ENCODE measurements at regions not wholly inside any gene's neighbourhood (a gene's known extent, or its start where the extent isn't known, plus 50 kb on each side); places are given as distances from the start of the nearest gene placed in this dataset.

DNA sequence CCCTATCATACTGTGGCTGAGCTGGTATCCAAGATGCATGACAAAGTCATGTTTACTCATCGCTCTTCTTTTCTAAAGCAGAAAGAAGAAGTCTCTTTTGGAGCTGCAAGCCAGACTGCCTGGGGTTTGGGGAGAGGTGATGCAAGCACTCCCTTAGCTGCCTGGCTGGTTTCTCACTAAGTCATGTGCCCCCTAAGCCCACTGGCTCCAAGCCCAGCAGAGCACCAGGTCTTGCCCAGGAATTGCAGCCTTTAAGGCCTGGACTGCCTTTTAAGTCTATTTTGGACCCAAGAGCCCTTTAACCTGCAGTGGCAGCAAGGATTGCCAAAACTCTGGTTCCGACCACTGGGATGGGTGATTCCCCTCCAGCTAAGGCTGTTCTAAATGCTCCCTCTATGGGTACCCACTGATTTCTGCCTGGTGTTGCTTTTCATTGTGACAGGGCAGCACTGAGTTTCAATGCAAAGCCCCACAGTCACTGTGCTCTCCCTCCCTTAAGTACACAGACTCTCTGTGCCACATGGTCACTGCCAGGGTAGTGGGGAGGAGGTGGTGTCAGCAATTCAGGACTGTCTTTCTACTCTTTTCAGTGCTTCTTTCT lies 548.6 kb downstream of the TLL1 start:
- Mint-ChIP-seq H3K4me3 (no peak overlapping the region), H3K9me3 (peaks cover 5 to 14% (median 7%) of the 10 kb centered on the region in 7 donors), H3K4me1 (no peaks in the 10 kb centered on the region), H3K36me3 (no peaks in the 10 kb centered on the region), H3K27me3 (no peaks in the 10 kb centered on the region), H3K27ac (no peak overlapping the region)
- Histone ChIP-seq H3K4me3 (ENCODE audit: low read depth, low read length) (no peak overlapping the region), H3K36me3 (ENCODE audit: control insufficient read depth, insufficient read depth, low read length) (no peaks in the 10 kb centered on the region), H3K4me1 (ENCODE audit: control insufficient read depth, insufficient read depth, low read length, poor library complexity, severe bottlenecking) (no peaks in the 10 kb centered on the region), H3K27ac (ENCODE audit: insufficient read depth, low read length, poor library complexity, severe bottlenecking) (no peak overlapping the region), H3K9me3 (ENCODE audit: control insufficient read depth in 2 of 2, low read length in 2 of 2) (peaks cover 0 to 20% of the 10 kb centered on the region in 2 experiments), H3K27me3 (ENCODE audit: control insufficient read depth, insufficient read depth, low read length) (no peaks in the 10 kb centered on the region)
- DNase-seq, result no peak
- no peak for ATAC-seq (ENCODE audit: low read depth in 2 of 2)

GRCh38 chr4:166422475-166422874 lies 549.4 kb downstream of the TLL1 start:
- no peaks in the 10 kb centered on the region for H3K4me1 Mint-ChIP-seq
- peaks cover 0 to 20% of the 10 kb centered on the region in 2 experiments for H3K9me3 ChIP-seq (ENCODE audit: control insufficient read depth in 2 of 2, low read length in 2 of 2)
- ATAC-seq (ENCODE audit: low read depth in 2 of 2), result no peak
- H3K4me3 Mint-ChIP-seq, result no peak overlapping the region
- H3K4me3 ChIP-seq (ENCODE audit: low read depth, low read length), result no peak overlapping the region
- H3K9me3 Mint-ChIP-seq, result peaks cover 0 to 14% (median 7%) of the 10 kb centered on the region in 7 donors
- H3K27me3 Mint-ChIP-seq, result no peaks in the 10 kb centered on the region
- no peaks in the 10 kb centered on the region for H3K4me1 ChIP-seq (ENCODE audit: control insufficient read depth, insufficient read depth, low read length, poor library complexity, severe bottlenecking)
- no peak for DNase-seq
- H3K27me3 ChIP-seq (ENCODE audit: control insufficient read depth, insufficient read depth, low read length), result no peaks in the 10 kb centered on the region
- no peak overlapping the region for H3K27ac Mint-ChIP-seq
- H3K36me3 ChIP-seq (ENCODE audit: control insufficient read depth, insufficient read depth, low read length), result no peaks in the 10 kb centered on the region
- no peaks in the 10 kb centered on the region for H3K36me3 Mint-ChIP-seq
- H3K27ac ChIP-seq (ENCODE audit: insufficient read depth, low read length, poor library complexity, severe bottlenecking), result no peak overlapping the region

DNA sequence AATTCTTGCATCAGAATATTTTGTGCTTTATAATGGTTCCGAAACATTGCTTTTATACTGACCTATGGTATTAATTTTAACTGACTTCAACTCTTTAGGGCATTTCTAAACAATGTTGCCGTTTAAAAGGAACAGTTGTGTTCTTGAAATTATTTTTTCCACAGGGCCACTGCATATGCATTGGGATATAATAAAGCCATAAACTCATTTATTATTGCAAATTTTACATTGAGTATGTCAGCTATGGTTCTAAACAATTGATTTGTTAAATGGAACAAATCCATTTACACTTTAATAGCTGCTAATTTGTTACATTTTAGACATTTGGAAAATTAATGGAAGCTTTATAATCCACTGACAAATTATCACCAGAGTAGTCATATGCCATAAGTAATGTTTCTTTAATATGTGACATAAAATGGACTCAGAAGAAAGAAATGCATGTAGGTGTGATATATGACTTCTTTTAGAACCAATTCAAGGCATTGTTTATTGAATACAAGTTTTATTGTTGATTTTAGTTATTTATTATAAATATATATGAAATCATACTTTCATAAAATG lies 553.3 kb downstream of the TLL1 start:
- ATAC-seq (ENCODE audit: low read depth in 2 of 2) (no peak), DNase-seq (no peak)
- H3K27ac Mint-ChIP-seq, result no peak overlapping the region
- H3K4me3 Mint-ChIP-seq, result no peak overlapping the region
- H3K9me3 ChIP-seq (ENCODE audit: control insufficient read depth in 2 of 2, low read length in 2 of 2), result peaks cover 0 to 4% of the 10 kb centered on the region in 2 experiments
- H3K27me3 Mint-ChIP-seq, result no peaks in the 10 kb centered on the region
- H3K9me3 Mint-ChIP-seq, result peaks cover 2 to 12% (median 5%) of the 10 kb centered on the region in 7 donors
- no peaks in the 10 kb centered on the region for H3K36me3 Mint-ChIP-seq
- no peaks in the 10 kb centered on the region for H3K36me3 ChIP-seq (ENCODE audit: control insufficient read depth, insufficient read depth, low read length)
- no peak overlapping the region for H3K27ac ChIP-seq (ENCODE audit: insufficient read depth, low read length, poor library complexity, severe bottlenecking)
- H3K27me3 ChIP-seq (ENCODE audit: control insufficient read depth, insufficient read depth, low read length), result no peaks in the 10 kb centered on the region
- no peaks in the 10 kb centered on the region for H3K4me1 ChIP-seq (ENCODE audit: control insufficient read depth, insufficient read depth, low read length, poor library complexity, severe bottlenecking)
- no peaks in the 10 kb centered on the region for H3K4me1 Mint-ChIP-seq
- no peak overlapping the region for H3K4me3 ChIP-seq (ENCODE audit: low read depth, low read length)

DNA sequence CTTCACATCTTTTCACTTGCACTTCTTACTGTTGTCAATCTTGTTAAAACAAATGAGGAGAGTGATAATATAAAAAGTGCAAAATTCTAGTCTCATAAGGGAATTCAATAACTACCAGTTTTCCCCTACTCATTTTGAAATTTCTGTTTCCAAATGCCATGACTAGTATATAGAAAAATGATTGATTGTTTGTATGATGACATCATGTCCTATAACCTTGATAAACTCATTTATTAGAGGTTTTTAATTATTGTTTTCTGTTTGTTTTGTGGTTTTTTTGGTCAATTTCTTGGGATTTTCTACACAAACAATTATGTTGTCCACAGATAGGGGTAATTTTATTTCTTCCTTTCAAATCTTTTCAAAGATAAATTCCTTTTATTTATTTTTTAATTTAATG lies 559.1 kb downstream of the TLL1 start:
- no peak for DNase-seq
- peaks cover 0 to 6% of the 10 kb centered on the region in 2 experiments for H3K9me3 ChIP-seq (ENCODE audit: control insufficient read depth in 2 of 2, low read length in 2 of 2)
- Mint-ChIP-seq H3K27ac (no peak overlapping the region), H3K4me1 (no peaks in the 10 kb centered on the region), H3K27me3 (no peaks in the 10 kb centered on the region), H3K36me3 (no peaks in the 10 kb centered on the region), H3K4me3 (no peak overlapping the region), H3K9me3 (peaks cover 0 to 15% (median 3%) of the 10 kb centered on the region in 7 donors)
- H3K36me3 ChIP-seq (ENCODE audit: control insufficient read depth, insufficient read depth, low read length), result no peaks in the 10 kb centered on the region
- no peak overlapping the region for H3K4me3 ChIP-seq (ENCODE audit: low read depth, low read length)
- H3K4me1 ChIP-seq (ENCODE audit: control insufficient read depth, insufficient read depth, low read length, poor library complexity, severe bottlenecking), result no peaks in the 10 kb centered on the region
- no peak overlapping the region for H3K27ac ChIP-seq (ENCODE audit: insufficient read depth, low read length, poor library complexity, severe bottlenecking)
- no peak for ATAC-seq (ENCODE audit: low read depth in 2 of 2)
- no peaks in the 10 kb centered on the region for H3K27me3 ChIP-seq (ENCODE audit: control insufficient read depth, insufficient read depth, low read length)

DNA sequence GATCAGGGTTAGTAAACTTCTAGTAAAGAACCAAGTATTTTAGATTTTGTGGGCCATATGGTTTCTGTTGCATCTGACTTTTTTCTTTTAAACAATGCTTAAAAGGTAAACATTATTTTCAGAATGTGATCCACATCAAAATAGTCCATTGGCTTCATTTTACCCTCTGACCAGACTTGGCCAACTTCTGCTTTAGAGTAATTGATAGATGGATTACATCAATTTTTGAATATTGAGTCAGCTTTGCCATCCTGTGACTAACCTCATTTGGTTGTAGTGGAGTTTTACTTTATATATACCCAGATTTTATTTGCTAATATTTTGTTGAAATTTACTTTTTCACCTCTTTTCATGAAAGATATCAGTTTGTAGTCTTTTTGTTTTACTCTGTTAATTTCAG lies 559.8 kb downstream of the TLL1 start:
- H3K27ac ChIP-seq (ENCODE audit: insufficient read depth, low read length, poor library complexity, severe bottlenecking), result no peak overlapping the region
- Mint-ChIP-seq H3K27me3 (no peaks in the 10 kb centered on the region), H3K36me3 (no peaks in the 10 kb centered on the region), H3K27ac (no peak overlapping the region), H3K9me3 (peaks cover 0 to 14% (median 3%) of the 10 kb centered on the region in 7 donors), H3K4me3 (no peak overlapping the region), H3K4me1 (no peaks in the 10 kb centered on the region)
- no peaks in the 10 kb centered on the region for H3K27me3 ChIP-seq (ENCODE audit: control insufficient read depth, insufficient read depth, low read length)
- no peak for ATAC-seq (ENCODE audit: low read depth in 2 of 2)
- no peaks in the 10 kb centered on the region for H3K36me3 ChIP-seq (ENCODE audit: control insufficient read depth, insufficient read depth, low read length)
- H3K9me3 ChIP-seq (ENCODE audit: control insufficient read depth in 2 of 2, low read length in 2 of 2), result peaks cover 0 to 6% of the 10 kb centered on the region in 2 experiments
- H3K4me3 ChIP-seq (ENCODE audit: low read depth, low read length), result no peak overlapping the region
- H3K4me1 ChIP-seq (ENCODE audit: control insufficient read depth, insufficient read depth, low read length, poor library complexity, severe bottlenecking), result no peaks in the 10 kb centered on the region
- DNase-seq, result no peak

- peaks cover 0 to 6% of the 10 kb centered on the region in 2 experiments for H3K9me3 ChIP-seq (ENCODE audit: control insufficient read depth in 2 of 2, low read length in 2 of 2)
- no peaks in the 10 kb centered on the region for H3K27me3 ChIP-seq (ENCODE audit: control insufficient read depth, insufficient read depth, low read length)
- H3K27me3 Mint-ChIP-seq, result no peaks in the 10 kb centered on the region
- no peaks in the 10 kb centered on the region for H3K4me1 ChIP-seq (ENCODE audit: control insufficient read depth, insufficient read depth, low read length, poor library complexity, severe bottlenecking)
- H3K9me3 Mint-ChIP-seq, result peaks cover 0 to 14% (median 2%) of the 10 kb centered on the region in 7 donors
- H3K4me3 Mint-ChIP-seq, result peak overlapping the region in 1 of 4 donors; percentile 87
- H3K4me1 Mint-ChIP-seq, result no peaks in the 10 kb centered on the region
- H3K36me3 ChIP-seq (ENCODE audit: control insufficient read depth, insufficient read depth, low read length), result no peaks in the 10 kb centered on the region
- H3K27ac Mint-ChIP-seq, result no peak overlapping the region
- H3K27ac ChIP-seq (ENCODE audit: insufficient read depth, low read length, poor library complexity, severe bottlenecking), result no peak overlapping the region
- DNase-seq (no peak), ATAC-seq (ENCODE audit: low read depth in 2 of 2) (no peak)
- H3K36me3 Mint-ChIP-seq, result no peaks in the 10 kb centered on the region
- no peak overlapping the region for H3K4me3 ChIP-seq (ENCODE audit: low read depth, low read length)
These were observed 562.4 kb downstream of the TLL1 start for GRCh38 chr4:166435449-166435848.

DNA sequence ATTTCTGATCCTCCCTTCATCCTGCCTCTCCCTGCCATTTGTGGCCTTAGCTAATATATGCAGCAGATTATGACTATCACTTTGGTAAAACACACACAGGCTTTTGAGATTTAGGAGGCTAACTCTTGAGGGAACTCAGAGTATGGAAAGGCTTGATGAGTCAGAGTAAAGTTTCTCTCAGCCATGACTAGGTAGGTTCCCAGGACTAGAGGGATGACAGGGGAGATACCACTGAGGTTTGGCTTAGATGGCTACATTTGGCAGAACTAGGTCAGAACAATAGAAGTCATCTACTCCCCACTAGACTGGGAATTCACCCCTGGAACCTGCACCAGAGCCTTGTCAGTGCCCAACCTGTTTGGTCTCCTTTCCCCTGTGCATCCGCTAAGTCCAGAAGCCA lies 585.7 kb downstream of the TLL1 start:
- no peaks in the 10 kb centered on the region for H3K4me1 ChIP-seq (ENCODE audit: control insufficient read depth, insufficient read depth, low read length, poor library complexity, severe bottlenecking)
- no peaks in the 10 kb centered on the region for H3K27me3 ChIP-seq (ENCODE audit: control insufficient read depth, insufficient read depth, low read length)
- no peaks in the 10 kb centered on the region for H3K4me1 Mint-ChIP-seq
- H3K27ac Mint-ChIP-seq, result no peak overlapping the region
- H3K36me3 ChIP-seq (ENCODE audit: control insufficient read depth, insufficient read depth, low read length), result no peaks in the 10 kb centered on the region
- no peaks in the 10 kb centered on the region for H3K9me3 ChIP-seq (ENCODE audit: control insufficient read depth in 2 of 2, low read length in 2 of 2)
- H3K27me3 Mint-ChIP-seq, result no peaks in the 10 kb centered on the region
- H3K9me3 Mint-ChIP-seq, result peaks cover 0 to 32% (median 5%) of the 10 kb centered on the region in 7 donors
- ATAC-seq (ENCODE audit: low read depth in 2 of 2) (no peak), DNase-seq (no peak)
- no peak overlapping the region for H3K4me3 Mint-ChIP-seq
- no peak overlapping the region for H3K4me3 ChIP-seq (ENCODE audit: low read depth, low read length)
- no peaks in the 10 kb centered on the region for H3K36me3 Mint-ChIP-seq
- no peak overlapping the region for H3K27ac ChIP-seq (ENCODE audit: insufficient read depth, low read length, poor library complexity, severe bottlenecking)

- Mint-ChIP-seq H3K4me3 (no peak overlapping the region), H3K36me3 (no peaks in the 10 kb centered on the region)
- H3K27me3 ChIP-seq (ENCODE audit: control insufficient read depth, insufficient read depth, low read length), result no peaks in the 10 kb centered on the region
These were observed 586.6 kb downstream of the TLL1 start for GRCh38 chr4:166459621-166460020.

More at GRCh38 chr4:166459621-166460020, 586.6 kb downstream of the TLL1 start:
- Mint-ChIP-seq H3K9me3 (peaks cover 0 to 27% (median 5%) of the 10 kb centered on the region in 7 donors), H3K4me1 (no peaks in the 10 kb centered on the region), H3K27me3 (no peaks in the 10 kb centered on the region), H3K27ac (no peak overlapping the region)
- H3K4me3 ChIP-seq (ENCODE audit: low read depth, low read length), result no peak overlapping the region
- no peaks in the 10 kb centered on the region for H3K36me3 ChIP-seq (ENCODE audit: control insufficient read depth, insufficient read depth, low read length)
- no peak for ATAC-seq (ENCODE audit: low read depth in 2 of 2)
- DNase-seq, result no peak
- H3K4me1 ChIP-seq (ENCODE audit: control insufficient read depth, insufficient read depth, low read length, poor library complexity, severe bottlenecking), result no peaks in the 10 kb centered on the region
- no peak overlapping the region for H3K27ac ChIP-seq (ENCODE audit: insufficient read depth, low read length, poor library complexity, severe bottlenecking)
- H3K9me3 ChIP-seq (ENCODE audit: control insufficient read depth in 2 of 2, low read length in 2 of 2), result no peaks in the 10 kb centered on the region

Measured in CD4-positive, CD25-positive, alpha-beta regulatory T cell (primary cell).